NCI-H2227 (cell line): ENCODE measurements at regions not wholly inside any gene's neighbourhood (a gene's known extent, or its start where the extent isn't known, plus 50 kb on each side); places are given as distances from the start of the nearest gene placed in this dataset.
"Not testable (repeated sequence)": the region's sequence is repeated elsewhere in the genome, so short reads cannot be mapped to it uniquely, and the experiment has no call there.

Experiments used
- DNase-seq: peaks from one replicate; lab custom pipeline; 2025; ENCODE audit not compliant: unreplicated experiment; lab: John Stamatoyannopoulos, UW

DNA sequence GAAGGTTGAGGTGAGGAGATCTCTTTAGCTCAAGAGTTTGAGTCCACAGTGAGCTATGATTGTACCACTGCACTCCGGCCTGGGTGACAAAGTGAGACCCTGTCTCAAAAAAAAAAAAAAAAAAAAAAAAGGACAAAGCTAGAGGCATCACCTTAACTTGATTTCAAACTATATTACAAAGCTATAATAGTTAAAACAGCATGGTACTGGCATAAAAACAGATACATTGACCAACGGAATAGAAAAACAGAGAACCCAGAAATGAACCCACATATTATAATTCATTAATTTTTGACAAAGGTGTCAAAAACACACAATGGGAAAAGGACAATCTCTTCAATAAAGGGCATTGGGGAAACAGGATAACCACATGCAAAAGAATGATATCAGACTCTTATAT lies 50.8 kb upstream of the MBOAT1 start:
- no peak for DNase-seq

GRCh38 chr6:20265842-20266241 lies 53.6 kb upstream of the MBOAT1 start:
- no peak for DNase-seq

- no peak for DNase-seq
Measured at GRCh38 chr6:20266851-20267608, 54.8 kb upstream of the MBOAT1 start.

DNA sequence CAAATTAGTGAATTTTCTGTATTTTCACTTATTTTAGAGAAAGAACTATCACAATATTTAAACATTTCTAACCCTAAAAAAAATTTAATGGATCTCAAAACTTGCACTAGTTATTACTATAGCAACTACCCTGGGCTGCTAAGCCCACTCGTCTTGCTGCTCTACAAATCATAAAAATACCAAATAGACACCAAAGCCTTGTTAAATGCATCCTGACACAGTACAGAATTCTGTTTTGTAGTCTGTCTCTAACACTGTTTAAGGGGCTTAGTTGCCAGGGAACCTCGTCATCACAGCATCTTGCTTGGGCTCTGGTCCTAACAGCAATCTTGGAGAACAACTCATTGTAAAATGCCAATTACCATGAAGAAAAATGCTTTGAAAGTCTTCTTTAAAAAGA lies 56.9 kb upstream of the MBOAT1 start:
- DNase-seq: no peak

DNA sequence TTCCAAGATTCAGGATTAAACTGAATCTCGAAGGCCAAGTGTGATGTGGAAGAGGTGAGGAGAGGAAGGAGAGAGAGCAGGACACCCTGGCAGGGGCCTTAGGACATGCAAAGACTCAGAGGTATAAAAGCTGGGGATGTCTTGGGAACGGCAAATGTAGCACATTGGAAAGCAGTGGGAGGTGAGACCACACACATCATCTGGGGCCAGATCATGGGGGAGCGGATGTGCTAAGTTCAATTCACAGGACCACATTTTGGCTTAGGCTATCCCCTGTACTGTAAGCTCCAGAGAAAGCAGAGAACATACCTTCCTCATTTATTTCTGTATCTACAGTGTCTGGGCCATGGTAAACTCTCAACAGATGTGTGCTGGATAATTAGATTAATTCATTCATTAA lies 59.5 kb upstream of the MBOAT1 start:
- no peak for DNase-seq

GRCh38 chr6:20274137-20274536 lies 61.9 kb upstream of the MBOAT1 start:
- DNase-seq: no peak

- not testable (repeated sequence) for DNase-seq
Measured at GRCh38 chr6:20275837-20276236, 63.6 kb upstream of the MBOAT1 start.

DNA sequence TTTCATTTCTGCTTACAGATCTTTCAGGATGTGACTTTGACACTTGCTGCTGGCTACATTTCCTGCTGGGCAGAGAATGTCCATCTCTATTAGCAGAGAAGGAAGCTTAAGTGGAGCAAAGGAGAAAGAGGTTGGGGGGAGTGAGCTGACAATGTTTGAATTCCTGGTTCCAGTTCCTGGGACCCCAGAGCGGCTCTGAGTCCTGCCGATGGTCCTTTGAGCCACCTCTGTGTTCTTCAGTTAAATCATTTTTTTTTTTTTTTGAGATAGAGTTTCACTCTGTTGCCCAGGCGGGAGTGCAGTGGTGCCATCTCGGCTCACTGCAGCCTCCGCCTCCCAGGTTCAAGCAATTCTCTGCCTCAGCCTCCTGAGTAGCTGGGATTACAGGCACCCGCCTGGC lies 65.5 kb upstream of the MBOAT1 start:
- not testable (repeated sequence) for DNase-seq

DNA sequence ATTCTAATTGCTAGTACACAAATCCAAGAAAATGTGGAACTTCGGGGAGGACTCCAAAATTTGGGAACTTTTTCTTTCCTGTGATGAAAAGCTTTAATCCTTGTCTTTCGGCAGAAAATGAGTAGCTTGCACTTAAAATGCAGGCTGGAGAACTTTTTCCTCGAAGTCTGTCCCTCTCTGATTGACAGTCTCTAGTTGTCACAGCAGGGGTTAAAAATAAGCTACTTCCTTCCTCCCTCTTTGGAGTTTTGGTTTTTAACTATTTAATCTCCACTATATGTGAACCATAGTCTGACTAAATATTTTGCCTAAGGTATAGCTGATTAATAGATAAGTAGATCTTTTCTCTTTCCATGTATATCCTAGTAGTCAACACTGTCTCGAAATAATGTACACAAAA lies 66.8 kb upstream of the MBOAT1 start:
- DNase-seq: no peak

DNA sequence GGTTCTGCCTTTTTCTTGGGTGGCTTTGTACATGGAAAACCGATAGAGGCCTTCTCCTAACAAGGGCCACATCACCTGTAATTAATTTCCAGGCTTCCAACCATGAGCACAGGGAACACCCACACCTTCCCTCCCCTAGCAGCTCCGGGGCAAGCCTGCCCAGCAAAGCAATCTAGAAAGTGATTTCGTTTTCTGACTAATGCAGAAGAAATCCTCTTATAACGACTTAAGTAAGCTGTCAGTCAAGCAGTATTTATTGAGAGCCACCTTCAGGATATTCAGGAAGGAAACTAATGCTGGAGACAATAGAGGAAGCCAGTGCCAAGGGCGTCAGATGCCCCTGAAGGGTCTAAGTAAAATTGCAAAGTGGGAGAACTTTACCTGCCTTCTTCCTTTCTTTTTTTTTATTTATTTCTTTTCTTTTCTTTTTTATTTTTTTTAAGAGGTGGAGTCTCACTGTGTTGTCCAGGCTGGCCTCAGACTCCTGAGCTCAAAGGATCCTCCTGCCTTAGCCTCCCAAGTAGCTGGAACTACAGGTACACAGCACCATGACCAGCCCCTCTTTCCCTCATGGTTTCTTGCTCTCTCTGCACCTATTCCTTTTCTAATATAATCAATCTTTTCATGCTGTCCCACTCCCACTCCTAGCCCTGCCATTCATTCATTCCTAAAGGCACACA lies 67.5 kb upstream of the MBOAT1 start:
- no peak for DNase-seq

GRCh38 chr6:20280288-20280621 lies 68.0 kb upstream of the MBOAT1 start:
- DNase-seq: no peak

GRCh38 chr6:20284672-20285071 lies 72.4 kb upstream of the MBOAT1 start:
- DNase-seq: no peak

- no peak for DNase-seq
Measured at GRCh38 chr6:20286968-20287565, 74.8 kb upstream of the MBOAT1 start.

- DNase-seq: peak; percentile 88
Measured at GRCh38 chr6:20291764-20292580, 79.7 kb upstream of the MBOAT1 start.

GRCh38 chr6:20292905-20293304 lies 80.6 kb upstream of the MBOAT1 start:
- DNase-seq: no peak

- DNase-seq: no peak
Measured at GRCh38 chr6:20301256-20301655, 89.0 kb upstream of the MBOAT1 start.

DNA sequence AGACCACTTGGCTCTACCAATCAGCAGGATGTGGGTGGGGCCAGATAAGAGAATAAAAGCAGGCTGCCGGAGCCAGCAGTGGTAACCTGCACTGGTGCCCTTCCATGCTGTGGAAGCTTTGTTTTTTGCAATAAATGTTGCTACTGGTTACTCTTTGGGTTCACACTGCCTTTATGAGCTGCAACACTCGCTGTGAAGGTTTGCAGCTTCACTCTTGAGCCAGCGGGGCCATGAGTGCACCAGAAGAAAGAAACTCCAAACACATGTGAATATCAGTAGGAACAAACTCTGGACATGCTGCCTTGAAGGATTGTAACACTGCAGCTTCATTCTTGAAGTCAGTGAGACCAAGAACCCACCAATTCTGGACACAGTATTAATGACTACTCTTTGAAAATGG lies 89.9 kb upstream of the MBOAT1 start:
- DNase-seq: no peak

DNA sequence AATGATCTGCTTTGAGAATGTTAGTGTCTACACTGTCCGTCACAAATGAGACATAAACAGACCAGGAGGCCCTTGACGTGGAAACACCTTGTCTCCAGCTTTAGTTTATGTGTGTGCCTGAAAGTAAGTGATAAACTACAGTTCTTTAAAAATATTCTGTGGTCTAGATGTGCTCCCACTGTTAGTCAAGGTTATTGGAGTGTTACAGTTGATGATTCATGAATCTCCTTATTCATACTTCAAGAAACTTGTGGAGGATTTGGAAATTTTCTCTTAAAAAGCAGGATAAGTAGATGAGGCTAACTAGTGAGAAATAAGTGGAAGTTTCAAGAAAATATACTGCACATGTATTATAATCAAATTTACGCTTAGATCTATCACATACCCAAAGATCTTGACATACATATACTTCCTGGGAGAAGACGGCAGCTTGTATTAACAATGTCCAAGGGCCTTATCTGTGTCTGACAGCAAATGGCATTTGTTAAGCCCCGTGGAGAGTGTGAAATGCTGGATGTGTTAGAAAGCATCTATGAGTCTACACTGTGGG lies 90.5 kb upstream of the MBOAT1 start:
- DNase-seq: no peak

- no peak for DNase-seq
Measured at GRCh38 chr6:20306491-20306890, 94.2 kb upstream of the MBOAT1 start.

DNA sequence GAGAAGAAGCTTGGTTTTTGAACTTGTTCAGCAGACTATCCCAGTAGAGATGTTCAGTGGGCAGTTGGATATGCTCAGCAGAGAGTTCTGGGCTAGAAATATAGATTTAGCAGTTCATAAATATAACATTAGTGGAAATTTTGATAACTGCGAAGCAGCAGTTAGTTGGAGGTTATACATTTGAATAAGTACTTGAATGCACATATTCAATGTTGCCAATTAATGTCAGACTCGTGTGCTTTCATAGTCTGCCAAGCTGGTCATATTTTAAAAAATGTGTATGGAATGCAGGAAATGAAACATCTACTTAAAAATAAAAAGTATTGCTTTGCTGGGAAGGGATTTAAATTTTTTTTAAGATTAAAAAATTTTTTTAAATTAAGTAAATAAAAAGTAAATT lies 92.5 kb upstream of the E2F3 start:
- no peak for DNase-seq

DNA sequence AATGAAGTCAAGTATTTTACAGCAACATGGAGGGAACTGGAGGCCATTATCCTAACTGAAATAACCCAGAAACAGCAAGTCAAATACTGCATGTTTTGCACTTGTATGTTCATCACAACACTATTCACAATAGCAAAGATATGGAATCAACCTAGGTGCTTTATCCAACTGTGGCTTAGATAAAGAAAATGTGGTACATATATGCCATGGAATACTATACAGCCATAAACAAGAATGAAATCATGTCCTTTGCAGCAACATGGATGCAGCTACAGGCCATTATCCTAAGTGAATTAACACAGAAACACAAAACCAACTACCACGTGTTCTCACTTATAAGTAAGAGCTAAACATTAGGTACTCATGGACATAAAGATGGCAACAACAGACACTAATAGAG lies 91.5 kb upstream of the E2F3 start:
- no peak for DNase-seq
